GM18867 (cell line): ENCODE measurements at regions not wholly inside any gene's neighbourhood (a gene's known extent, or its start where the extent isn't known, plus 50 kb on each side); places are given as distances from the start of the nearest gene placed in this dataset.
"Not testable (repeated sequence)": the region's sequence is repeated elsewhere in the genome, so short reads cannot be mapped to it uniquely, and the experiment has no call there.

ENCODE experiments used
- ATAC-seq: cut with Tn5 transposase; IDR thresholded peaks from one replicate; pipeline ENCODE4 v1.9.1; 2021; ENCODE audit warnings: mild to moderate bottlenecking, moderate library complexity; ENCODE audit not compliant: unreplicated experiment

DNA sequence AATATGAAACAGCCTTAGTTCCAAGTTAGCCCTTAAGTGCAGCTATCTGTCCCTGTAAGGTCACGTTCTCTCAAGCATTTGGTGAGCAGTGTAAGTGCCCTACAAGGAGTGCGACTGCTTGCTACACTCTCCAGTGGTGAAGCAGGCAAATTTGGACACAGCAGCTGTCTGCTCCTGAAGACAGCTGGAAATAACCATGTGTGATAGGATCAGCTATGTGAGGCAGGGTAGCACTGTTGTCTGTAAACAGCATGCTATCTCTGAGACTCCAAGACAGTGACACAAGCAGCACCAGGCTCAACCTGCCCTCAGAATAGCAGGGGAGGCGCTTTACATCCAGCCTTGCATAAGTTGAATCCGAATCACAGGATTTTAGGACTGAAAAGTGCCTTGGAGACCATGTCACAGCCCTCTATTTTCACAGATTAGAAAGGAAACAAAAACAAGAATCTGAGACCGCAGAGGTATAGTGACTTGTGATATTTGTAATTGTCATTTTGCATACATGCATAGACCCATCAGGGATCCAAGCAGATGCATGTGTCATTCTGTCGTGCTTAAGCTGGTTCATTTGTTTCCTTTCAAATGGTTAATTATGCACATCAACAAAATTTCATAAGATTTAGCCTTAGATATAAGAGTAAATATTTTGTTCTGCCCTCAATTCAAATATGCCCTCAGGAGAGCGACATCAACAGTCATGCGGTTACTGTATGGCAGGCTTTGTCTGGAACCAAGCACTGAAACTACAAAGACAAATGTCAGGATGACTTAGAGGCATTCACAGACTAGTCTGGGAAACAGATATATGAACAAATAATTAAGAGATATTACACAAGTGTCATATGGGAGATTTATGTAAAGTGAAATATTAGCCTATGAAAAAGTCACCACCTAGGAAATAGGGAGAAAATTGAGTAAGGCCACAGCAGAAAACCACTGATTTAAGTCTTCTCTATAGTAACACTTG, 134.9 kb upstream of the NRIP1 start:
- no peak for ATAC-seq

GRCh38 chr21:15203740-15204139, 138.9 kb upstream of the NRIP1 start:
- ATAC-seq, result no peak

- no peak for ATAC-seq
Measured at GRCh38 chr21:15204140-15204969, 139.6 kb upstream of the NRIP1 start.

DNA sequence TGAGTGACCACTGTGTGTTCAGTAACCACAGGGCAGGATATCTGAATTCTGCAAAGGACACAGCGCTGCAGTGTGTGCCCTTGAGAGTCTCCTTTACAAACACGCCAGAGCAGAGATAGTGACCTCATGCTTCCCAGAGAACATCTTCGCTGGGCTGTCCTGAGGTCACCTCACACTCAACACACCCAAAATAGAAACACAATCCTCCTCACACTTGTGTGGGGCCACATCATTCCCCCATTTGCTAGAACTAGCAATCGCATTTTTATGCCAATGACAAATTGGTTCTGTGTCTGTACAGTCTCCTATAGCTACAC, 140.1 kb upstream of the NRIP1 start:
- ATAC-seq, result no peak

GRCh38 chr21:15206514-15206913, 141.7 kb upstream of the NRIP1 start:
- ATAC-seq, result peak; percentile 85

GRCh38 chr21:15207231-15207630, 142.4 kb upstream of the NRIP1 start:
- ATAC-seq, result no peak

DNA sequence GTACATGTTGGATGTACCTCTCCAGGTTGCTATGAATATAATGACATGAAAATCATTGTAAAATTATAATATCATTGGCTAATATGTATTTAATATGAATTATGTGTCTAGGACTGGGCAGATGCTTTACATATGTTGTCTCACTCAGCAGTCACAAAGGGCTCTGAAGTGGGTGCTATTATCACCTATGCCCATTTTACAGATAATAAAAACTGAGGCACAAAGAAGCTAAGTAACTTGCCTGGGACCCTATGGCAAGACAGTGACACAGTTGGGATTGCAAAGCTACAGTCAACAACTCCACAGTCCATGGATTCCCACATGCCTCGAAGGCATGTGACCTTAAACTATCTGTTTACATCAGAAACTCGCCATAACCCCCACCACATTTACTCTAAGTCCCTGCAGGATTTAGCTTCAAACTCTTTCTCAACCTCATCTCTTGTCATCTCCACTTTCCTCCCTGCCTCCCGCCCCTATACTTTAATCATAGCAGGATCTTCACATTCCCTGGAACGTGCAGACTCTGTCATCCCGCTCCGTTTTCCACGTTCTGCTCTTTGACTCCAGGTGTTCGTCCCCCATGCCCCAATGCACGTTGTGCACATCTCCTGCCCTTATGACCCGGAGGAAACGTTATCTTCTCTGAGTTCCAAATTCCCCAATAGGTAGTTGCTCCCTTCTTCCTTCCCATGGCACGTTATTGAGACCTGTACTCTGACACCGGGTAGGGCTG, 143.0 kb upstream of the NRIP1 start:
- no peak for ATAC-seq

DNA sequence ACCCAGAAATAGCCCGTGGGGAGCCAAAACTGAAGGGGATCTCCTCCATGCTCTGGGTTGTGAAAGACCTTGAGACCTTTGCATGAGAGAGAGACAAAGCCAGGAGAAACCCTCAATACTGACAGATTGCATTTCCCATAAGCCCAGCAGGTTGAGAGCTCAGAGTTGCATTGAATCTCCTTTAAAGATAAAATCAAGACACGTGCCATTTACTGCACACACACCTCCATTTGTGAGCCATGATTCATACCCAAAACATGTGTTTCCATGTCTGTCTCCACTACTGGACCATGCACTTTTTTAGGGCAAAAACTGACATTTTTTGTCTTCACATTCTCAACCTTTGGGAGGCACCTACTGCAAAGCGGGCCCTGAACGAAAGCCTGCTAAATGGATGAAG, 144.0 kb upstream of the NRIP1 start:
- ATAC-seq, result no peak

DNA sequence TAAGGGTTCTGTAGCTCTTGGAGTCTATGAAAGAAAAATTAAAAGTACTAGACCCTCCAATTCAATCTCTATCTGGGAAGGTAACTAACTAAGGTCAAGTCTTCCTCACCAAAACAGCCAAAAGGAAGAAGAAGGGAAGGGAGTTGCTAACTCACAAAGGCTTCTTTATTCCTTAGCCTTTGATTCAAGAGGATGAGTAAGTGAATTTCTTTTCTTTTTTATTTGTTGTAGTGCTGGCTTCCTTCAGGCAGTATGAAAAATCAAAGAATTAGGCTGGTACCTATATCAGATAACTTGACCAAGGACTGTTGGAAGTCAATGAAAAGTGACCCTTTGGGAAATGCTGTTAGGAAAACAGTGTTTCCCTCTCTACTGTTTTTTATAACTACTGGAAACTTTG, 144.4 kb upstream of the NRIP1 start:
- no peak for ATAC-seq

DNA sequence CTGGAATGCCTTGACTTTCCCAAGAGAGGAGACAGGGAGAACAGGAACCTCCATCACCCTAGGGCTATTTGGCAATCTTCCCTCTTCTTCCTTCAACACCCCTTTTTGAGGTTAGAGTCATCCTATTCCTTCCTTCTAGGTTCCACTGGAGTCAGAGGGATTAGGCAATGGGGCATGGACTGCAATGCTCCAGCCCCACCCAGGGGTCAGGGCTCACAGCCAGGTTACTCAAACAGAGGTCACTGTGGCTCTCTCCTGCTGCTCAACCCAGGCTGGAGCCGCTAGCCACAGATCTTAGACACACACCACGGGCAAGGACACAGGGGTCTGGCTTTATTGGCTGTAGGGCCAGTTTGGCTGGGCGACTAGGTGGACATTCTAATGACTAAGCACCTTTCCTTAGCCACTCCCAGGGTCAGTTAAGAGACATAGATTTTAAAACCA, 145.5 kb upstream of the NRIP1 start:
- ATAC-seq, result no peak

GRCh38 chr21:15211491-15212133, 146.8 kb upstream of the NRIP1 start:
- ATAC-seq, result no peak

- no peak for ATAC-seq
Measured at GRCh38 chr21:15212206-15212605, 147.4 kb upstream of the NRIP1 start.

GRCh38 chr21:15218476-15218875, 153.7 kb upstream of the NRIP1 start:
- ATAC-seq, result not testable (repeated sequence)

DNA sequence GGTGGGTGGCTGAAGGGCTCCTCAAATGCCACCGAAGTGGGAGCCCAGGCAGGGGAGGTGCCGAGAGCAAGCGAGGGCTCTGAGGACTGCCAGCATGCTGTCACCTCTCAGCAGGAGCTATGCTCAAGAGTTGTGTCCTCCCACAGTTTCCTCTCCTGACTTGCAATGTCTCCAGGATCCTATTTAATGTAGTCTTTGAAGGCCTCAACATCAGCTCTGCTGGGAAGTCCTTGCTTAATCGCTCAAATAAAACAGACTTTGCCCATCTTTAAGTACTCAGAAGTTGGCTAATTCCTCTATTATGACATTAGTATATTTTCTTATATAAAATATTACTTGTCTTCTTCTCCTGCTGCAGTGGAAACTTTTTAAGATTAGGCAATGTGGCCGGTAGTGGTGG, 154.2 kb upstream of the NRIP1 start:
- no peak for ATAC-seq

DNA sequence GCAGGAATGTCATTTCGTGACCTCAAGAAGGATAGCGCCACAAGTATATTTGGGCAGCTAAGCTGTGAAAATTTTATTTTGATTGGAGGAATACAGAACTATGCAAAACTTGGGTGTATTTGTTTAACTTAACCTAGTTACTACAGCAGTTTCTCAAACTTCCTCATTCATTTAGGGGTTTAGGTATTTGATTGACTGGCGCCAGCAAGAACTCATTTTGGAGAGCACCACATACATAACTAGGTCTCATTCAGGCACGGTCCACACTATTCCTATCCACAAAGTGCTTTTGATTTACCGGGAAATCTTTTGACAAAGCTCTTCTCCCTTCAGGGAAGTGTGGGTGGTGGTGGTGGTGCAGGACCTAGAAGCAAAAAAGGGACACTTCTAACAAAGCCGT, 155.1 kb upstream of the NRIP1 start:
- no peak for ATAC-seq

GRCh38 chr21:15221799-15222386, 157.1 kb upstream of the NRIP1 start:
- ATAC-seq, result no peak

DNA sequence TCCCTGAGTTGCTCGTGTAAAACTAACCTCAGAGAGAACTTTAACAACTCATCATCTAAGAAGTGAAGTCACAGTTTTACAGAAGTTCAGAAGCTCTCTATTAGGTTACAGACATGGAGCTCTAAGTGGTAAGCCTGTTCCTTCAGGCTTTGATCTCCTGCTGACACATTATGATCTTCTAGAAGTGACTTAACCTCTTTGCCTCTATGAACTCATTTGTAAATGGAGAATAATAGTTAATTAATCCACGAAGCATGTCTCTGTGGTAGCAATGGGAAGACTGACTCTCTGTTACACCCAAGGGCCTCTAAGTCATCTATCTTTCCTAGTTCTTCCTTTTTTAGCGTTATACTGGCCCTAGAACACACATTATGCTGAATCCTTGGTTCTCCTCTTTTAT, 157.9 kb upstream of the NRIP1 start:
- no peak for ATAC-seq

DNA sequence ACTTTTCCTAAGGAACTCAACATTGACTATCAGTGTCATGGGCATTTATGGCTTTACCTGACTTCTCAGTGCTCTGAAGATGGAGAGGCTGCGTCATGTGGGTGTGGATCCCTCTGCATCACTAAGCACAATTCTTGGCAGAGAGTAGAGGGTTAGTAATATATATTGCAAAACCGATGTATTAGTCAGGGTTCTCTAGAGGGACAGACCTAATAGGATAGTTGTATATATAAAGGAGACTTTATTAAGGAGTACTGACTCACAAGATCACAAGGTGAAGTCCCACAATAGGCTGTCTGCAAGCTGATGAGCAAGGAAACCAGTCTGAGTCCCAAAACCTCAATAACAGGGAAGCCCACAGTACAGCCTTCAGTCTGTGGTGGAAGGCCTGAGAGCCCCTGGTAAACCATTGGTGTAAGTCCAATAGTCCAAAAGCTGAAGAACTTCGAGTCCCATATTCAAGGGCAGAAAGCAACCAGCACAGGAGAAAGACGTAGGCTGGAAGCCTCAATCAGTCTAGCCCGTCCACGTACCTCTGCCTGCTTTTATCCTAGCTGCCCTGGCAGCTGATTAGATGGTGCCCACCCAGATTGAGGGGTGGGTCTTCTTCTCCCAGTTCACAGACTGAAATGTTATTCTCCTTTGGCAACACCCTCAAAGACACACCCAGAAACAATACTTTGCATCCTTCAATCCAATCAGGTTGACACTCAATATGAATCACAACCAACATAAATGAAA, 159.7 kb upstream of the NRIP1 start:
- no peak for ATAC-seq

DNA sequence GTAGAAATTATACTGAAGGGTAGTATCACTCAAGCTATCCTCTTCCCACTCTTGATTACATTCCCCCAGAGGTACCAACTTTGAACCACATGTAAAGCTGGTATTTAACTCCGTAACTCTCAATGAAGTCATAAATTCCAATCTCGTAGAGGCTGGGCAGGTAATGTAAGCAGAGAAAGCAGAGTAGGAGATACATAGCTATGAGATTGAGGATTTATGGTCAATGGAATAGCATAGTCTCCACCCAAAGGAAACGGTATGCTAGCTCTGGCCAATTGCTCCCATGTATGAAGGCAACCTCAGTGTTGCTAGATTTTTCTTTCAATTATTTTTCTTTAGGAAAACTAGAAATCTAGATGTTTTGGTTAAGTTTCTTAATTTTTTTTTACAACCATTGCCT, 163.1 kb upstream of the NRIP1 start:
- ATAC-seq, result no peak

GRCh38 chr21:15229390-15229789, 164.6 kb upstream of the NRIP1 start:
- no peak for ATAC-seq
